ENCODE measurements at regions not wholly inside any gene's neighbourhood (a gene's known extent, or its start where the extent isn't known, plus 50 kb on each side); places are given as distances from the start of the nearest gene placed in this dataset.

DNA sequence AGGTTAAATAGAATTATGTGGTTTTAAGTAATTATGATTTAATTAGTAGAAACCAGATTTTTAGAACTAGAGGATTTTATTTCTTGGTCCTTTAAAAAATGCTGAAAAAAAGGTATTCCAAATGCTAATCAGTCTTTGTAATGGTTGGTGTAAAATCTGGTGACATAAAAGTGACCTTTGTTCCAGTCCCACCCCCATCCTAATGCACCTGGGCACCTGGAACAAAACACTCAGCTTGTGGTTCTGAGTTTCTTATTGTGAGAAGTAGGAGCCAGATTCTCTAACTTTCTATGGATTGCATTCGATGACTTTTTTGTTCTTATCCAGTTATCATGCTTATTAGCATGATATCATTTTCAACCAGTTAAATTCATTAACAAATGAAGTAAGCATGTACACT lies 115.1 kb upstream of the CTNND2 start:
- no peaks in the 10 kb centered on the region for H3F3A ChIP-seq (ENCODE audit: control insufficient read depth, insufficient read depth)
- no peaks in the 10 kb centered on the region for H3K27me3 ChIP-seq (ENCODE audit: control insufficient read depth, low read length)
- TF ChIP-seq EZH2phosphoT487 (IDR thresholded peaks at IDR 0.05; ENCODE audit: borderline replicate concordance, low read length), result no peak
- TF ChIP-seq, protein P1, sequence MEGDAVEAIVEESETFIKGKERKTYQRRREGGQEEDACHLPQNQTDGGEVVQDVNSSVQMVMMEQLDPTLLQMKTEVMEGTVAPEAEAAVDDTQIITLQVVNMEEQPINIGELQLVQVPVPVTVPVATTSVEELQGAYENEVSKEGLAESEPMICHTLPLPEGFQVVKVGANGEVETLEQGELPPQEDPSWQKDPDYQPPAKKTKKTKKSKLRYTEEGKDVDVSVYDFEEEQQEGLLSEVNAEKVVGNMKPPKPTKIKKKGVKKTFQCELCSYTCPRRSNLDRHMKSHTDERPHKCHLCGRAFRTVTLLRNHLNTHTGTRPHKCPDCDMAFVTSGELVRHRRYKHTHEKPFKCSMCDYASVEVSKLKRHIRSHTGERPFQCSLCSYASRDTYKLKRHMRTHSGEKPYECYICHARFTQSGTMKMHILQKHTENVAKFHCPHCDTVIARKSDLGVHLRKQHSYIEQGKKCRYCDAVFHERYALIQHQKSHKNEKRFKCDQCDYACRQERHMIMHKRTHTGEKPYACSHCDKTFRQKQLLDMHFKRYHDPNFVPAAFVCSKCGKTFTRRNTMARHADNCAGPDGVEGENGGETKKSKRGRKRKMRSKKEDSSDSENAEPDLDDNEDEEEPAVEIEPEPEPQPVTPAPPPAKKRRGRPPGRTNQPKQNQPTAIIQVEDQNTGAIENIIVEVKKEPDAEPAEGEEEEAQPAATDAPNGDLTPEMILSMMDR (IDR thresholded peaks at IDR 0.05; ENCODE audit: low read depth, low read length, poor library complexity, severe bottlenecking), result no peak
- no peak overlapping the region for H3K4me3 ChIP-seq (ENCODE audit: low read length)
- no peaks in the 10 kb centered on the region for H3K9me2 ChIP-seq (replicated peaks; ENCODE audit: control insufficient read depth, low read length)
- H3K9me3 ChIP-seq (ENCODE audit: control insufficient read depth, insufficient read depth, low read length), result no peaks in the 10 kb centered on the region
- H3K79me2 ChIP-seq (ENCODE audit: control insufficient read depth, low read length), result no peaks in the 10 kb centered on the region
- no peak overlapping the region for H3K27ac ChIP-seq (ENCODE audit: low read depth, low read length)
- no peak overlapping the region for H3K4me2 ChIP-seq (ENCODE audit: low read length)
- no peaks in the 10 kb centered on the region for H3K4me1 ChIP-seq (ENCODE audit: control insufficient read depth, low read length)
- H3K36me3 ChIP-seq (ENCODE audit: control insufficient read depth, low read length), result no peaks in the 10 kb centered on the region
- no peaks in the 10 kb centered on the region for H4K20me1 ChIP-seq (ENCODE audit: control insufficient read depth, insufficient read depth, low read depth, low read length)

- no peaks in the 10 kb centered on the region for H4K20me1 ChIP-seq (ENCODE audit: control insufficient read depth, insufficient read depth, low read depth, low read length)
- no peaks in the 10 kb centered on the region for H3K79me2 ChIP-seq (ENCODE audit: control insufficient read depth, low read length)
- no peaks in the 10 kb centered on the region for H3K27me3 ChIP-seq (ENCODE audit: control insufficient read depth, low read length)
- no peaks in the 10 kb centered on the region for H3K9me2 ChIP-seq (replicated peaks; ENCODE audit: control insufficient read depth, low read length)
- H3F3A ChIP-seq (ENCODE audit: control insufficient read depth, insufficient read depth), result no peaks in the 10 kb centered on the region
- no peaks in the 10 kb centered on the region for H3K36me3 ChIP-seq (ENCODE audit: control insufficient read depth, low read length)
- H3K4me1 ChIP-seq (ENCODE audit: control insufficient read depth, low read length), result no peaks in the 10 kb centered on the region
- H3K4me3 ChIP-seq (ENCODE audit: low read length), result no peak overlapping the region
- no peak overlapping the region for H3K27ac ChIP-seq (ENCODE audit: low read depth, low read length)
- H3K9me3 ChIP-seq (ENCODE audit: control insufficient read depth, insufficient read depth, low read length), result no peaks in the 10 kb centered on the region
- no peak overlapping the region for H3K4me2 ChIP-seq (ENCODE audit: low read length)
- TF ChIP-seq, protein P1 (IDR thresholded peaks at IDR 0.05; ENCODE audit: low read depth, low read length, poor library complexity, severe bottlenecking), result no peak
- TF ChIP-seq EZH2phosphoT487 (IDR thresholded peaks at IDR 0.05; ENCODE audit: borderline replicate concordance, low read length), result no peak
Measured at GRCh38 chr5:12017007-12017406, 112.8 kb upstream of the CTNND2 start.

DNA sequence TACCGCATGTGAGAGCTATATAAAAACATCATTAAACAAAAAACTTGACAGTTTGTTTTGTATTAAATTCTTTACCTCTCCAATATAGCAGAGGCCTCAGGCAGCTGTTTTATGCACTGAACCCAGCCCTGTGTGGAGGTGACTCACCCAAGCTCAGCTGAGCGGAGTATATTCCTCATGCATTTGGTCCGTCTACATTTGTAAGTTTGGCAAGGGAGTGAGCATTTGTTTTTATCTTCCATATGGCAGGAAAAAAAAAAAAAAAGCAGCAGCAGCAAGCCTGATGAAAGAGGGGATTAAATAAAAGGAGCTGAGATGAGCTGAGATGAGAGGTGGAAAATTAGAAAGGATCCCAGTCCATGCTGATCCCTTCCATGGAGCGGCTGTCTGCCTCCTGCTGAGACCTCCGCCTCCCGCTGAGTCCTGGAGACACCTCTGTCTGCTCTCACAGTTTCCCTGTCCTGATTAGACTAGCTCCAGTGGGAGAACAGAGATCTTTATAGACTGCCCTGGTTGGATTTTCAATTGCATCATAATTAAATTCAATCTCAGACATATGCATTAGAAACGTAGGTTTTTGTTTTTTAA lies 112.0 kb upstream of the CTNND2 start:
- no peaks in the 10 kb centered on the region for H3K36me3 ChIP-seq (ENCODE audit: control insufficient read depth, low read length)
- H3K79me2 ChIP-seq (ENCODE audit: control insufficient read depth, low read length), result no peaks in the 10 kb centered on the region
- H4K20me1 ChIP-seq (ENCODE audit: control insufficient read depth, insufficient read depth, low read depth, low read length), result no peaks in the 10 kb centered on the region
- no peaks in the 10 kb centered on the region for H3K4me1 ChIP-seq (ENCODE audit: control insufficient read depth, low read length)
- H3K4me3 ChIP-seq (ENCODE audit: low read length), result no peak overlapping the region
- no peak overlapping the region for H3K4me2 ChIP-seq (ENCODE audit: low read length)
- TF ChIP-seq, protein P1 (IDR thresholded peaks at IDR 0.05; ENCODE audit: low read depth, low read length, poor library complexity, severe bottlenecking), result no peak
- TF ChIP-seq EZH2phosphoT487 (IDR thresholded peaks at IDR 0.05; ENCODE audit: borderline replicate concordance, low read length), result no peak
- H3K9me3 ChIP-seq (ENCODE audit: control insufficient read depth, insufficient read depth, low read length), result no peaks in the 10 kb centered on the region
- no peaks in the 10 kb centered on the region for H3K27me3 ChIP-seq (ENCODE audit: control insufficient read depth, low read length)
- H3K9me2 ChIP-seq (replicated peaks; ENCODE audit: control insufficient read depth, low read length), result no peaks in the 10 kb centered on the region
- H3F3A ChIP-seq (ENCODE audit: control insufficient read depth, insufficient read depth), result no peaks in the 10 kb centered on the region
- no peak overlapping the region for H3K27ac ChIP-seq (ENCODE audit: low read depth, low read length)

Measured in DOHH2 (cell line).